T-helper 1 cell treated with Interleukin-12 subunit alpha and Interleukin-12 subunit beta and Interleukin-4 antibody, amounts not matched to agents 30 ng/mL and 1 ng/mL, for 36 hours (primary cell): ENCODE measurements at regions not wholly inside any gene's neighbourhood (a gene's known extent, or its start where the extent isn't known, plus 50 kb on each side); places are given as distances from the start of the nearest gene placed in this dataset.

ENCODE experiments used
- intact Hi-C: fragments of 100-400 bp; cut with micrococcal nuclease; formaldehyde crosslinking; loops from one replicate; pipeline ENCODE4 v1.15.1; 2024

DNA sequence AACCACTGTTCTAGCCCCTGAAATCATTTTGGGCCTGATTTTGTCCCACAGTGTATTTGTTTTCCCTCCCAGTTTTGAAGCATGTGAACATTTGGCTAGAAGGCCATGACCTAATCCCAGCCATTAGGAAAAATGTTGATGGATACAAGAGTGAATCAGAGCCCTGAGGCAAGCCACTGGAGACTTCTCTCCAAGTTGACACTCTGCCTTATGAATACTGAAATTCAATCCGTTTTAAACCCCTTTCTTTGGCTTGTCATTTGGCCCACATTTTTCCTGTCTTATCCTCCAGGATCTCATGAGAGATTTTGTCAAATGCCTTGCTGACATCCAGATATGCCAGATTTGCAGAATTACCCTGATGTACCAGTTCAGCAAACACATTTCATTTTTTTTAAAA lies 158.8 kb downstream of the FAT3 start:
- intact Hi-C loops, result no loop called here

- intact Hi-C loops, result no loop called here
Observed at GRCh38 chr11:92384358-92384757, 159.7 kb downstream of the FAT3 start.

DNA sequence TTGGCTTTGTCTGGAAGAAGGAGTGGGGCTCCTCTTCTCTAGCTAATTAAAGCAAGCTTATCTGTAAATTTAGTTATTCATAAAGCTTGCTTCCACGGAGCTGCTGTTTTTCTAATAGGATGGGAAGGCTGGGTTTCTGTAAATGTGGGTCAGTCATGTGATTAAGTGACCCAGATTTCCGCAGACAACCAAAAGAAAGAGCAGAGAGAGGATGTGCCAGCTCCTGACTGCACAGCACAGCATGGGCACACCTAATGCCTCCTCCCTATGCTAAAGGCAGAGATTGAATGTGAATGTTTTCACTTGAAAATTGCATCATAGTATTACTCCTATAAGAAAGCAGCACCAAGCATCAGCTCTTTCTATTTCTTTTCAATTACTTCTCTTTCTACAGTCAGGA lies 160.2 kb downstream of the FAT3 start:
- intact Hi-C loops, result no loop called here

- intact Hi-C loops, result no loop called here
Observed at GRCh38 chr11:92386577-92386976, 162.0 kb downstream of the FAT3 start.

GRCh38 chr11:92387859-92388258 lies 163.2 kb downstream of the FAT3 start:
- intact Hi-C loops, result no loop called here

- intact Hi-C loops, result no loop called here
Observed at GRCh38 chr11:92388380-92388779, 163.8 kb downstream of the FAT3 start.

DNA sequence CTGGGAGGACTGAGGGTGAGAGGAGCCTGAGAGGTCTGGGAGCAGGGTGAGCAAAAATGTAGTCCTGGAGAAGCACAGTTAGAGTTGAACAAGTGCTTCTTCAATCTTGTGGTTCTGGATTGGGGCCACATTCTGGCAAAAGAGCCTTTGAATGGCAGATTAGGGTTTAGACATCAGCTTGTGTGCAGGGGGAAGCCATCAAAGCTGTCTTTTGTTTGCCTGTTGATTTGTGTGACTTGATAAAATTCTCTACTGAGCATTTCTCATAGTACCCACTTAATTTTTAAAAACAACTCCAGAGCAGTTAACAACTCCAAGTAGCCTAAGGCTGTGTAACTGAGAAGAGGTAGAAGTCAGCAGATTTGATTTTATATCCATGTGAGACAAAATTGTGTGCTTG lies 166.2 kb downstream of the FAT3 start:
- intact Hi-C loops, result no loop called here

DNA sequence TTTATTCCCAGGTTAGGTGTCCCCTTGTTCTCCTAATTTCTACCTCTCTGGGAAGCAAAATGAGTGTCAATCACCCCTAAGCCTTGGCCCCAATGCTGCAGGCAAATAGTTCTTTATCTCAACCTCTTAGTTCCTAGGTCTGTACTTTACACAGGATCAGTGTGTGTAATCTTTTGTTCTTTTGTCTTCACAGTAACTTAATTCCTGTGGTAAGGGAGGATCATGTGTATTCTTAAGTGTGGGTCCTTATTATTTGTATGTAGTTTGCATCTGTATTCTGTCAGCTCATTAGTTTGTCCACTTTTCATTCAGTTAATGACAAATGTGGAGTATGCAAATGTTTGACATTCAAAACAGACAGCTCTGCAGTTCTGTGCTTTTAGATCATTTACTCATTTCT lies 166.7 kb downstream of the FAT3 start:
- intact Hi-C loops, result no loop called here

- intact Hi-C loops, result no loop called here
Observed at GRCh38 chr11:92391808-92392207, 167.2 kb downstream of the FAT3 start.

- intact Hi-C loops, result no loop called here
Observed at GRCh38 chr11:92393218-92393617, 168.6 kb downstream of the FAT3 start.

DNA sequence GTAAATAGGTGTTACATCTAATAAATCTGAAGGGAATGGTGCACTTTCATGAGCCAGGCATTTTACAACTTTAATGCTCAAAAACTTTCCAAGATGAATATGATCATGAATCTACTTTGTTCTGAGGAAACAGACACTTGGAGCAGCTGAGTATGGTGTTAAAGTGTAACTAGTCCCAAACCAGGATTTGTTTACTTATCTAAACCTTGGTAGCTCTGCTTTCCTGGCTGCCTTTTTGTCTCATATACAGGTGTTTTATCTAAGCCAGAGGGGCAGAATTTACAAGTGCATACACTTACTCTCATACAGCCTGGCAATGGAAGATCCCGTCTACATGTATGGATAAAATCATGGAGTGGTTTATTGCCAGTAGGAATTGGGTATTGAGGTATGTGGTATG lies 171.5 kb downstream of the FAT3 start:
- intact Hi-C loops, result no loop called here

DNA sequence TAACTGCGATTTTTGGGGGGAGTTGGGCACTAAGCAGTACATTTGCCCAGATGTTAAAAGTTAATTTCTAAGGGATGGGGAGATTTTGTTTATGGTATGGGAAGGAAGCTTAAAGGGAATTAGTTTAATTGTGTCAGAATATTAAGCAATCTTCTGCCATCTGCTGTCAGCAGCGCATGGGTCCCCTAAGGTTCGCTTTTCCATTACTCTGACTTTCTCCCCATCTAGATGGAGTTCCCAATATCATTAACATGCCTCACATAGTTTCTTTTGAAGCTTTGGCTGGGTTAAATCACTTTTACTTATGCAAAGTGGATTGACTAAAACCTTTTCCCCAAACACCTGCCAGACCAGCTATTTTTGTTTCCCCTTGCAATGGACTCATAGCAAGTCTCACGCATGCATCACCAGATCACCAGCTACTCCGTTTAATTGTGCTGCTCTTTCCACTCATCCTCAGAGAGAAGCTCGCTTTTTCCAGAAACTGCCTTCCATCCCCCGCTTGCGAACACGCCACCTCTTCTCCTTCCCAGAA lies 172.7 kb downstream of the FAT3 start:
- intact Hi-C loops, result no loop called here

DNA sequence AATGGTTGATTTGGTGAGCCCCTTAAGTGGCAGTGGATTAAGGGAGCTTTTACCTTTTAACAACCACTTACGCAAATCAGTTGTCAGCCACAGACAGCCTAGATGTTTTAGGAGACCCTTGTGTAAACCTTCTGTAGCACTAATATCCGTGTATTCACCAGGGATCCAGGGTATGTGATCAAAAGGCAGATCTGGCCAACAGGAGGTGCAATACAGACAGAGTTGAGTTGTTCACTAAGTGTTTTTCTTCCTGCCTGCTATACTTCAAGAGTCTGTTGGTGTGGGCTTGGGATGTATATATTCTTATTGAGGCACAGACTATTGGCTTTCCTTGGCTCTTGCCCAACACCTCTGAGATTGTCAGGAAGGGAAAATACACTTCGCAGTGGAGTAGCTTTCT lies 175.1 kb downstream of the FAT3 start:
- intact Hi-C loops, result no loop called here

DNA sequence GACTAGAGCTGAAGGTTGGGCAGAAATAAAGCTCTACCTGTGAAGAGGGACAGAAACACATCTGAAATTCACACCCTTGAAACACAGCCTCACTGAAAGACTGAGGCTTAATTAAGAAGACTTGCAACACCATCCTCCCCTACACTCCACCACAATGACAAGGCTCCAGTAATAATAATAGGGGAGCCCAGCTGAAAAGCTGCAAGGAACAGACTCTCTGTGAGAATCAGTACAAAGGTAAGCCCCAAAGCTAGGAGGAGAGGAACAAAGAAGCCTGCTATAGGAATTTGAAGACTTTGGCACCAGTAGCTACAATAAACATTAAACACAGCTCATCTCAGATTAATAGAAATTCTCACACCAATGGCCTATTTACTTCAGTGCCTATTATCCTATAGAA lies 176.9 kb downstream of the FAT3 start:
- intact Hi-C loops, result no loop called here

- intact Hi-C loops, result no loop called here
Observed at GRCh38 chr11:92406472-92406871, 181.9 kb downstream of the FAT3 start.

DNA sequence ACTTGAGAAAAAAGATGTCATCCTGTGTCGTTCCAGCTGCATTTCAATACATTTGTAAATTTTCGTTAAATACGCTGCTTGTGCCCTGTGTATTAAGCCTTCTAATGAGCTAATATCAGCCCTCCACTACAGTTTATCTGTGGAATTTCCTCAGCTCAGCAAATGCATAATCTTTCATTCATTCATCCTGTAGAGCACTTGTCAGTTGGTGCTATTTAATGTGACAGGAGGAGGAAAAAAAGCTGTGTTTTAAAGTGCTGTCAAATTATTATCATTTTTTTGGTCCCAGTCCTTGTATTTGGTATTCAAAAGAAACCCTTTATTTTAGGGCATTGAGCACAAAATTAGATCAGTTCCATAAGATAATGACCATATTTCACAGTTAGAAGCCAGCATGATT lies 184.7 kb downstream of the FAT3 start:
- intact Hi-C loops, result no loop called here

- intact Hi-C loops, result no loop called here
Observed at GRCh38 chr11:92409956-92410355, 185.3 kb downstream of the FAT3 start.

DNA sequence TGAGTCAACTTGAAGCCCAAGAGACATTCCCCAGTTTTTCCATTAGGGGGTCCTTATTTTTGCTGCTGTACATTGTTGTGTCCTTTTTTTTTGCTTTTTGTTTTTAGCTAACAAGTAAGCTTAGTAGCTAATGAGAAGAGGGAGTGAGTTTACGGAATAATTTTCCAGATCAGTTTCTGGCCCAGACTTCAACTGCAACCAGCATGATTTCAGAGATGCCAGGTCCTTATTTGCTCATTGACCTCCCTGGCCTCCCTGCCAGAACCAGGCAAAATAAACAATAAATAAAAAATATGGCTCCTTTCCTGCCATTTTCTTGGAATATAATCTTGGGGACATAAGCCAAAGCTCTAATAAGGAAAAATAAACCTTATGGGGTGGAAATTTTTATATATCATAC lies 185.9 kb downstream of the FAT3 start:
- intact Hi-C loops, result no loop called here

GRCh38 chr11:92411431-92411830 lies 186.8 kb downstream of the FAT3 start:
- intact Hi-C loops, result no loop called here

- intact Hi-C loops, result no loop called here
Observed at GRCh38 chr11:92413757-92414513, 189.3 kb downstream of the FAT3 start.

- intact Hi-C loops, result no loop called here
Observed at GRCh38 chr11:92416971-92417725, 192.5 kb downstream of the FAT3 start.

DNA sequence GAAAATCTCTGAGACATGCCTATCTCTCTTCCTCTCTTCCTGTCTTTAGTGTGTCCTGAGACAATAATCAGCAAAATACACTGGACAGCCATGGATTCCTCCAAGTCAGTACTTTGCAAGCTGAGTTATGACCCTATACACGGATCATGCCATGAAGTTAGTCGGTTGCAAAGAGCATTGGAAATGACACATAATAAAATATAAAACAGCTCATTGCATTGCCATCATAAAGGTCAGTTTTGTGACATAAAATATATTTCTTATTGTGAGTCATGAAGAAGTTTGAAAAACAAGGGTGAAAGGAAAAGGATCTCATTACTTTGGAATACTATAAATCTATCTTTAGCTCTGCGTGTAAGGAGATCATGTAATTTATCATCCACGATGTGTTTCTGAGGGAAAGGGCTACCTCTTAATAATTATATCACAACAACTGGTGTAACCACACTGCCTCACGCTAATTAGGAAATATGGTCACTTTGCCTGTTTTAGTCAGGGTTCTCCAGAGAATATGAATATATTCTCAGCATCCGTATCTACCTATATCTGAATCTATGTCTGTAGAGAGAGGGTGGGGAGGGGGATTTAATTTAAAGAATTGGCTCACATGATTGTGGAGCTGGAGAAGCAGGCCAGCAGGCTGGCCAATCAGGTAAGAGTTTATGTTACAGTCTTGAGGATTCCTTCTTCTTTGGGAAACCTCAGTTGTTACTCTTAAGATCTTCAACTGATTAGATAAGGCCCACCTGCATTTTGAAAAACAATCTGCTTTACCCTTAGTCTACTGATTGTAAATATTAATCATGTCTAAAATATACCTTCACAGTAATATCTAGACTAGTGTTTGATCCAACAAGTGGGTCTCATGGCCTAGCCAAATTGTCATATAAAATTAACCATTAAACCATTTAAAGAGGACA lies 198.8 kb downstream of the FAT3 start:
- intact Hi-C loops, result no loop called here
